Activated naive CD4-positive, alpha-beta T cell treated with anti-CD3 and anti-CD28 coated beads, Interleukin-2, amount 10 ng/mL, durations not matched to agents 7 days and 5 days (primary cell): ENCODE measurements at regions not wholly inside any gene's neighbourhood (a gene's known extent, or its start where the extent isn't known, plus 50 kb on each side); places are given as distances from the start of the nearest gene placed in this dataset.

Source experiments
- CTCF ChIA-PET: fragments of 350-600 bp; sonication (Branson Sonifier 250); formaldehyde crosslinking; loops from one replicate; lab custom pipeline; 2021; ENCODE audit warnings: antibody characterized with exemption; lab: Charles Lee
- DNase-seq: peaks from one replicate; pipeline ENCODE4 v3.0.0-alpha.2; 2020
- H3K27ac Mint-ChIP-seq: one replicate; pipeline ENCODE4 v1.8.0; 2021; ENCODE audit warnings: mild to moderate bottlenecking, moderate library complexity, mixed read lengths
- H3K27me3 Mint-ChIP-seq: one replicate; pipeline ENCODE4 v1.8.0; 2021; ENCODE audit warnings: mild to moderate bottlenecking, mixed read lengths
- H3K36me3 Mint-ChIP-seq: one replicate; pipeline ENCODE4 v1.8.0; 2021; ENCODE audit warnings: mixed read lengths
- H3K4me1 Mint-ChIP-seq: one replicate; pipeline ENCODE4 v1.8.0; 2021; ENCODE audit warnings: mixed read lengths
- H3K4me3 Mint-ChIP-seq: one replicate; pipeline ENCODE4 v1.8.0; 2021; ENCODE audit warnings: mild to moderate bottlenecking, moderate library complexity, mixed read lengths
- H3K9me3 Mint-ChIP-seq: one replicate; pipeline ENCODE4 v1.8.0; 2021; ENCODE audit warnings: mixed read lengths

GRCh38 chr18:78773819-78774218 is 205.8 kb upstream of the SALL3 start:
- Mint-ChIP-seq H3K36me3 (no peaks in the 10 kb centered on the region), H3K27ac (no peak overlapping the region), H3K27me3 (no peaks in the 10 kb centered on the region), H3K4me3 (no peak overlapping the region), H3K9me3 (no peaks in the 10 kb centered on the region), H3K4me1 (no peaks in the 10 kb centered on the region)
- CTCF ChIA-PET = no interaction called here
- DNase-seq = no peak

- Mint-ChIP-seq H3K36me3 (no peaks in the 10 kb centered on the region), H3K4me1 (no peaks in the 10 kb centered on the region), H3K9me3 (no peaks in the 10 kb centered on the region), H3K27me3 (no peaks in the 10 kb centered on the region), H3K27ac (no peak overlapping the region), H3K4me3 (no peak overlapping the region)
- CTCF ChIA-PET = no interaction called here
- no peak for DNase-seq
Measured at GRCh38 chr18:78774741-78775141, 204.9 kb upstream of the SALL3 start.

- Mint-ChIP-seq H3K9me3 (no peaks in the 10 kb centered on the region), H3K36me3 (no peaks in the 10 kb centered on the region), H3K4me1 (no peaks in the 10 kb centered on the region), H3K27me3 (no peaks in the 10 kb centered on the region), H3K4me3 (no peak overlapping the region), H3K27ac (no peak overlapping the region)
- CTCF ChIA-PET = no interaction called here
- DNase-seq = no peak
Measured at GRCh38 chr18:78776151-78776550, 203.5 kb upstream of the SALL3 start.

- Mint-ChIP-seq H3K27me3 (no peaks in the 10 kb centered on the region), H3K4me1 (no peaks in the 10 kb centered on the region)
- CTCF ChIA-PET = no interaction called here
Measured at GRCh38 chr18:78776706-78777285, 202.8 kb upstream of the SALL3 start.

GRCh38 chr18:78777992-78778391 is 201.6 kb upstream of the SALL3 start:
- Mint-ChIP-seq H3K4me3 (no peak overlapping the region), H3K27ac (no peak overlapping the region), H3K27me3 (no peaks in the 10 kb centered on the region), H3K4me1 (no peaks in the 10 kb centered on the region), H3K36me3 (no peaks in the 10 kb centered on the region), H3K9me3 (no peaks in the 10 kb centered on the region)
- DNase-seq = no peak
- CTCF ChIA-PET = no interaction called here

More at GRCh38 chr18:78776706-78777285, 202.8 kb upstream of the SALL3 start:
- DNase-seq = no peak
- no peaks in the 10 kb centered on the region for H3K36me3 Mint-ChIP-seq
- H3K9me3 Mint-ChIP-seq = no peaks in the 10 kb centered on the region
- no peak overlapping the region for H3K4me3 Mint-ChIP-seq
- H3K27ac Mint-ChIP-seq = no peak overlapping the region

GRCh38 chr18:78778651-78779050 is 201.0 kb upstream of the SALL3 start:
- DNase-seq = no peak
- no peaks in the 10 kb centered on the region for H3K36me3 Mint-ChIP-seq
- no peaks in the 10 kb centered on the region for H3K27me3 Mint-ChIP-seq
- no peak overlapping the region for H3K4me3 Mint-ChIP-seq
- H3K4me1 Mint-ChIP-seq = no peaks in the 10 kb centered on the region
- no peak overlapping the region for H3K27ac Mint-ChIP-seq
- CTCF ChIA-PET = no interaction called here
- no peaks in the 10 kb centered on the region for H3K9me3 Mint-ChIP-seq

- Mint-ChIP-seq H3K27me3 (no peaks in the 10 kb centered on the region), H3K36me3 (no peaks in the 10 kb centered on the region), H3K9me3 (no peaks in the 10 kb centered on the region), H3K27ac (no peak overlapping the region), H3K4me1 (no peaks in the 10 kb centered on the region), H3K4me3 (no peak overlapping the region)
- no peak for DNase-seq
- CTCF ChIA-PET = no interaction called here
Measured at GRCh38 chr18:78779996-78780718, 199.5 kb upstream of the SALL3 start.

- H3K4me3 Mint-ChIP-seq = no peak overlapping the region
- CTCF ChIA-PET = no interaction called here
- no peaks in the 10 kb centered on the region for H3K27me3 Mint-ChIP-seq
- no peaks in the 10 kb centered on the region for H3K36me3 Mint-ChIP-seq
- H3K9me3 Mint-ChIP-seq = no peaks in the 10 kb centered on the region
- H3K27ac Mint-ChIP-seq = no peak overlapping the region
- no peak for DNase-seq
- no peaks in the 10 kb centered on the region for H3K4me1 Mint-ChIP-seq
Measured at GRCh38 chr18:78780719-78781600, 198.7 kb upstream of the SALL3 start.

- no peaks in the 10 kb centered on the region for H3K36me3 Mint-ChIP-seq
- no peaks in the 10 kb centered on the region for H3K4me1 Mint-ChIP-seq
- no peak for DNase-seq
- no peaks in the 10 kb centered on the region for H3K9me3 Mint-ChIP-seq
- H3K27ac Mint-ChIP-seq = no peak overlapping the region
- no peak overlapping the region for H3K4me3 Mint-ChIP-seq
- CTCF ChIA-PET = no interaction called here
- no peaks in the 10 kb centered on the region for H3K27me3 Mint-ChIP-seq
Measured at GRCh38 chr18:78781601-78781960, 198.0 kb upstream of the SALL3 start.

GRCh38 chr18:78782951-78783563 is 196.6 kb upstream of the SALL3 start:
- Mint-ChIP-seq H3K4me3 (no peak overlapping the region), H3K4me1 (no peaks in the 10 kb centered on the region), H3K27ac (no peak overlapping the region), H3K36me3 (no peaks in the 10 kb centered on the region), H3K9me3 (peaks cover 2% of the 10 kb centered on the region), H3K27me3 (no peaks in the 10 kb centered on the region)
- CTCF ChIA-PET = no interaction called here
- DNase-seq = no peak

- Mint-ChIP-seq H3K4me3 (no peak overlapping the region), H3K27ac (no peak overlapping the region), H3K36me3 (no peaks in the 10 kb centered on the region), H3K9me3 (peaks cover 2% of the 10 kb centered on the region), H3K27me3 (no peaks in the 10 kb centered on the region), H3K4me1 (no peaks in the 10 kb centered on the region)
- CTCF ChIA-PET = no interaction called here
- DNase-seq = no peak
Measured at GRCh38 chr18:78783564-78783960, 196.1 kb upstream of the SALL3 start.

GRCh38 chr18:78784861-78785260 is 194.8 kb upstream of the SALL3 start:
- Mint-ChIP-seq H3K36me3 (no peaks in the 10 kb centered on the region), H3K4me3 (no peak overlapping the region), H3K27me3 (no peaks in the 10 kb centered on the region), H3K4me1 (no peaks in the 10 kb centered on the region), H3K27ac (no peak overlapping the region), H3K9me3 (peaks cover 2% of the 10 kb centered on the region)
- no peak for DNase-seq
- CTCF ChIA-PET = no interaction called here

GRCh38 chr18:78785706-78786105 is 193.9 kb upstream of the SALL3 start:
- DNase-seq = no peak
- CTCF ChIA-PET = no interaction called here
- Mint-ChIP-seq H3K27me3 (no peaks in the 10 kb centered on the region), H3K9me3 (peaks cover 2% of the 10 kb centered on the region), H3K36me3 (no peaks in the 10 kb centered on the region), H3K4me1 (no peaks in the 10 kb centered on the region), H3K27ac (no peak overlapping the region), H3K4me3 (no peak overlapping the region)

GRCh38 chr18:78786776-78787175 is 192.8 kb upstream of the SALL3 start:
- DNase-seq = no peak
- CTCF ChIA-PET = no interaction called here
- no peaks in the 10 kb centered on the region for H3K27me3 Mint-ChIP-seq
- H3K27ac Mint-ChIP-seq = no peak overlapping the region
- H3K4me3 Mint-ChIP-seq = no peak overlapping the region
- no peaks in the 10 kb centered on the region for H3K36me3 Mint-ChIP-seq
- H3K4me1 Mint-ChIP-seq = no peaks in the 10 kb centered on the region
- H3K9me3 Mint-ChIP-seq = peaks cover 2% of the 10 kb centered on the region
